Esophagus muscularis mucosa (tissue), 4 donors: ENCODE measurements at regions not wholly inside any gene's neighbourhood (a gene's known extent, or its start where the extent isn't known, plus 50 kb on each side); places are given as distances from the start of the nearest gene placed in this dataset.

Experiments
- DNase-seq: peaks from one replicate; pipeline ENCODE4 v3.0.0-alpha.2; 2017; ENCODE audit errors: extremely low spot score
- H3K27ac ChIP-seq, 4 donors: fragments of 200-600 bp; sonication (generic); replicated peaks in 1 of 4; 1 replicate in 3 of 4; 2 replicates in 1 of 4; pipeline ENCODE4 v1.5.1; 2016 to 2019; ENCODE audit warnings: mild to moderate bottlenecking in 1 of 4
- H3K27me3 ChIP-seq, 4 donors: fragments of 200-600 bp; sonication (generic); one replicate each; pipeline versions ENCODE4 v1.5.1 to v1.6.0; 2016 to 2019
- H3K36me3 ChIP-seq, 4 donors: fragments of 200-600 bp; sonication (generic); one replicate each; pipeline ENCODE4 v1.5.1; 2016 to 2019
- H3K4me1 ChIP-seq, 4 donors: fragments of 200-600 bp; sonication (generic); one replicate each; pipeline ENCODE4 v1.5.1; 2016 to 2019
- H3K4me3 ChIP-seq, 4 donors: fragments of 200-600 bp; sonication (generic); 1 replicate in 2 of 4; 2 replicates in 2 of 4; pipeline ENCODE4 v1.5.1; 2016 to 2019; ENCODE audit warnings: mild to moderate bottlenecking in 4 of 4, moderate library complexity in 1 of 4
- H3K9me3 ChIP-seq, 4 donors: fragments of 200-600 bp; sonication (generic); 1 replicate in 3 of 4; 2 replicates in 1 of 4; pipeline ENCODE4 v1.5.1; 2016 to 2019
- CTCF ChIP-seq, 3 experiments: fragments of 200-600 bp in 2 of 3; fragments of 450-650 bp in 1 of 3; sonication (generic) in 2 of 3; IDR thresholded peaks; one replicate each; pipeline ENCODE4 v1.5.1; 2017 to 2019; ENCODE audit warnings: antibody characterized with exemption in 3 of 3, mild to moderate bottlenecking in 2 of 3, moderate library complexity in 1 of 3
- EP300 ChIP-seq: sonication (generic); formaldehyde crosslinking; IDR thresholded peaks from one replicate; pipeline ENCODE4 v1.6.1; 2017; ENCODE audit warnings: antibody characterized with exemption
- POLR2A ChIP-seq: fragments of 450-650 bp; IDR thresholded peaks from one replicate; pipeline ENCODE4 v1.6.1; 2017; ENCODE audit warnings: antibody characterized with exemption, moderate library complexity, mild to moderate bottlenecking, low read depth
- POLR2AphosphoS5 ChIP-seq, 2 donors: sonication (generic); formaldehyde crosslinking; IDR thresholded peaks; one replicate each; pipeline ENCODE4 v1.6.1; 2017; ENCODE audit warnings: antibody characterized with exemption in 2 of 2
- WGBS: methylation state at CpG from one replicate; pipeline ENCODE4 v1.1.5; 2018; 5-methylcytosine and 5-hydroxymethylcytosine counted together
- intact Hi-C: fragments of 100-400 bp; cut with DNase I; formaldehyde crosslinking; loops from one replicate; pipeline ENCODE4 v1.15.1; 2023

GRCh38 chr2:150192701-150193100 is 294.8 kb downstream of the RND3 start:
- H3K27ac ChIP-seq: no peak overlapping the region
- TF ChIP-seq EP300 (no peak), POLR2A (no peak), POLR2AphosphoS5 (IDR thresholded peaks at IDR 0.05) (no peak), CTCF (IDR thresholded peaks at IDR 0.05) (no peak)
- H3K36me3 ChIP-seq: no peaks in the 10 kb centered on the region
- intact Hi-C loops: no loop called here
- H3K27me3 ChIP-seq: no peaks in the 10 kb centered on the region
- H3K4me1 ChIP-seq: peaks cover 0 to 11% (median 5%) of the 10 kb centered on the region in 4 donors
- H3K9me3 ChIP-seq: no peaks in the 10 kb centered on the region
- DNase-seq: no peak
- no peak overlapping the region for H3K4me3 ChIP-seq
- 97% methylated on average over 6 of the region's 6 CpGs for WGBS

- 67% methylated on average over 4 of the region's 4 CpGs for WGBS
- no peak overlapping the region for H3K27ac ChIP-seq
- DNase-seq: no peak
- no peak for TF ChIP-seq EP300
- TF ChIP-seq POLR2AphosphoS5 (IDR thresholded peaks at IDR 0.05): no peak
- TF ChIP-seq POLR2A: no peak
- TF ChIP-seq CTCF (IDR thresholded peaks at IDR 0.05): no peak
- peaks cover 0 to 11% (median 5%) of the 10 kb centered on the region in 4 donors for H3K4me1 ChIP-seq
- intact Hi-C loops: no loop called here
- no peak overlapping the region for H3K4me3 ChIP-seq
- no peaks in the 10 kb centered on the region for H3K36me3 ChIP-seq
- no peaks in the 10 kb centered on the region for H3K9me3 ChIP-seq
- no peaks in the 10 kb centered on the region for H3K27me3 ChIP-seq
Measured at GRCh38 chr2:150191349-150191748, 296.1 kb downstream of the RND3 start.

- TF ChIP-seq CTCF (IDR thresholded peaks at IDR 0.05) (no peak), POLR2AphosphoS5 (IDR thresholded peaks at IDR 0.05) (no peak), EP300 (no peak), POLR2A (no peak)
- DNase-seq: no peak
- H3K27me3 ChIP-seq: no peaks in the 10 kb centered on the region
- H3K4me1 ChIP-seq: peaks cover 0 to 11% (median 5%) of the 10 kb centered on the region in 4 donors
- no peaks in the 10 kb centered on the region for H3K36me3 ChIP-seq
- no peaks in the 10 kb centered on the region for H3K9me3 ChIP-seq
- H3K4me3 ChIP-seq: no peak overlapping the region
- no peak overlapping the region for H3K27ac ChIP-seq
- whole genome bisulfite sequencing: 91% methylated on average over 1 of the region's 1 CpG
- intact Hi-C loops: no loop called here
Measured at GRCh38 chr2:150190546-150190945, 296.9 kb downstream of the RND3 start.

- intact Hi-C loops: no loop called here
- no peaks in the 10 kb centered on the region for H3K9me3 ChIP-seq
- peaks cover 0 to 11% (median 5%) of the 10 kb centered on the region in 4 donors for H3K4me1 ChIP-seq
- H3K27ac ChIP-seq: no peak overlapping the region
- WGBS: 77% methylated on average over 2 of the region's 2 CpGs
- H3K36me3 ChIP-seq: no peaks in the 10 kb centered on the region
- no peaks in the 10 kb centered on the region for H3K27me3 ChIP-seq
- H3K4me3 ChIP-seq: no peak overlapping the region
- no peak for DNase-seq
- TF ChIP-seq CTCF (IDR thresholded peaks at IDR 0.05) (no peak), POLR2AphosphoS5 (IDR thresholded peaks at IDR 0.05) (no peak), POLR2A (no peak), EP300 (no peak)
Measured at GRCh38 chr2:150188800-150189199, 298.7 kb downstream of the RND3 start.

- 47% methylated on average over 4 of the region's 4 CpGs for WGBS
- intact Hi-C loops: no loop called here
- no peak for DNase-seq
- TF ChIP-seq POLR2AphosphoS5 (IDR thresholded peaks at IDR 0.05) (no peak), CTCF (IDR thresholded peaks at IDR 0.05) (no peak), EP300 (no peak), POLR2A (no peak)
- Histone ChIP-seq H3K4me1 (peaks cover 0 to 11% (median 5%) of the 10 kb centered on the region in 4 donors), H3K36me3 (no peaks in the 10 kb centered on the region), H3K27me3 (no peaks in the 10 kb centered on the region), H3K4me3 (no peak overlapping the region), H3K27ac (no peak overlapping the region), H3K9me3 (no peaks in the 10 kb centered on the region)
Measured at GRCh38 chr2:150188177-150188576, 299.3 kb downstream of the RND3 start.
